ENCODE measurements at regions not wholly inside any gene's neighbourhood (a gene's known extent, or its start where the extent isn't known, plus 50 kb on each side); places are given as distances from the start of the nearest gene placed in this dataset.

- H3K36me3 ChIP-seq (ENCODE audit: low read depth, low read length), result no peaks in the 10 kb centered on the region
- H2AFZ ChIP-seq (ENCODE audit: low read length), result no peak overlapping the region
- H3K79me2 ChIP-seq (ENCODE audit: low read length), result no peaks in the 10 kb centered on the region
- no peaks in the 10 kb centered on the region for H3K9me3 ChIP-seq (ENCODE audit: low read length)
- no peaks in the 10 kb centered on the region for H3F3A ChIP-seq (ENCODE audit: low read length, unreplicated experiment)
- no peak overlapping the region for H3K27ac ChIP-seq (ENCODE audit: low read length)
- no peaks in the 10 kb centered on the region for H3K4me1 ChIP-seq (ENCODE audit: insufficient read depth, low read length)
- no peak overlapping the region for H3K4me2 ChIP-seq (ENCODE audit: low read length)
- no peaks in the 10 kb centered on the region for H3K9me2 ChIP-seq (replicated peaks; ENCODE audit: low read length)
- no peak overlapping the region for H3K4me3 ChIP-seq (ENCODE audit: low read length)
- ATAC-seq (no peak), DNase-seq (no peak)
- CTCF ChIA-PET, result no interaction called here
- H3K27me3 ChIP-seq (ENCODE audit: low read length), result no peaks in the 10 kb centered on the region
- TF ChIP-seq CTCF (conservative IDR thresholded peaks at IDR 0.05; ENCODE audit: low read depth, low read length), result no peak
- no peak for TF ChIP-seq EZH2 (IDR thresholded peaks at IDR 0.05; ENCODE audit: low read length, unreplicated experiment)
- no peak for TF ChIP-seq EZH2phosphoT487 (IDR thresholded peaks at IDR 0.05; ENCODE audit: borderline replicate concordance, low read length)
- no TSS peak for BruUV-seq (replicated peaks)
- H4K20me1 ChIP-seq (ENCODE audit: low read length), result no peaks in the 10 kb centered on the region
- POLR2A ChIA-PET (ENCODE audit: unreplicated experiment), result no interaction called here
- intact Hi-C loops (cut with micrococcal nuclease), result no loop called here
- H3K9ac ChIP-seq (ENCODE audit: low read length), result no peak overlapping the region
Observed at GRCh38 chr16:6343157-6343556, 989.5 kb upstream of the RBFOX1 start.

GRCh38 chr16:6341981-6342380 lies 990.7 kb upstream of the RBFOX1 start:
- CTCF ChIA-PET, result no interaction called here
- intact Hi-C loops (cut with micrococcal nuclease), result no loop called here
- DNase-seq (no peak), ATAC-seq (no peak)
- Histone ChIP-seq H3K36me3 (ENCODE audit: low read depth, low read length) (no peaks in the 10 kb centered on the region), H4K20me1 (ENCODE audit: low read length) (no peaks in the 10 kb centered on the region), H3K27me3 (ENCODE audit: low read length) (no peaks in the 10 kb centered on the region), H3K9me3 (ENCODE audit: low read length) (no peaks in the 10 kb centered on the region), H3K4me3 (ENCODE audit: low read length) (no peak overlapping the region), H2AFZ (ENCODE audit: low read length) (no peak overlapping the region), H3K9me2 (replicated peaks; ENCODE audit: low read length) (no peaks in the 10 kb centered on the region), H3K79me2 (ENCODE audit: low read length) (no peaks in the 10 kb centered on the region), H3K27ac (ENCODE audit: low read length) (no peak overlapping the region), H3F3A (ENCODE audit: low read length, unreplicated experiment) (no peaks in the 10 kb centered on the region), H3K4me1 (ENCODE audit: insufficient read depth, low read length) (no peaks in the 10 kb centered on the region), H3K9ac (ENCODE audit: low read length) (no peak overlapping the region), H3K4me2 (ENCODE audit: low read length) (no peak overlapping the region)
- BruUV-seq (replicated peaks), result no TSS peak
- TF ChIP-seq EZH2phosphoT487 (IDR thresholded peaks at IDR 0.05; ENCODE audit: borderline replicate concordance, low read length), result no peak
- POLR2A ChIA-PET (ENCODE audit: unreplicated experiment), result no interaction called here

- H4K20me1 ChIP-seq (ENCODE audit: low read length), result no peaks in the 10 kb centered on the region
- no peaks in the 10 kb centered on the region for H3K36me3 ChIP-seq (ENCODE audit: low read depth, low read length)
- H3K27ac ChIP-seq (ENCODE audit: low read length), result no peak overlapping the region
- H3K79me2 ChIP-seq (ENCODE audit: low read length), result no peaks in the 10 kb centered on the region
- no peak for TF ChIP-seq EZH2 (IDR thresholded peaks at IDR 0.05; ENCODE audit: low read length, unreplicated experiment)
- TF ChIP-seq CTCF (conservative IDR thresholded peaks at IDR 0.05; ENCODE audit: low read depth, low read length), result peak; percentile 47; the same call in 1 of the 2 replicates
- no peaks in the 10 kb centered on the region for H3K27me3 ChIP-seq (ENCODE audit: low read length)
- ATAC-seq (no peak), DNase-seq (peak; percentile 5)
- no peaks in the 10 kb centered on the region for H3K4me1 ChIP-seq (ENCODE audit: insufficient read depth, low read length)
- no peaks in the 10 kb centered on the region for H3K9me2 ChIP-seq (replicated peaks; ENCODE audit: low read length)
- ChIA-PET POLR2A (ENCODE audit: unreplicated experiment) (no interaction called here), CTCF (no interaction called here)
- no peaks in the 10 kb centered on the region for H3K9me3 ChIP-seq (ENCODE audit: low read length)
- H3K4me3 ChIP-seq (ENCODE audit: low read length), result no peak overlapping the region
- no peaks in the 10 kb centered on the region for H3F3A ChIP-seq (ENCODE audit: low read length, unreplicated experiment)
- H3K9ac ChIP-seq (ENCODE audit: low read length), result no peak overlapping the region
- no peak overlapping the region for H2AFZ ChIP-seq (ENCODE audit: low read length)
- intact Hi-C loops (cut with micrococcal nuclease), result no loop called here
- no peak overlapping the region for H3K4me2 ChIP-seq (ENCODE audit: low read length)
- no TSS peak for BruUV-seq (replicated peaks)
Observed at GRCh38 chr16:6335072-6335471, 997.6 kb upstream of the RBFOX1 start.
